ENCODE measurements at regions not wholly inside any gene's neighbourhood (a gene's known extent, or its start where the extent isn't known, plus 50 kb on each side); places are given as distances from the start of the nearest gene placed in this dataset.

- TF ChIP-seq, protein P1, sequence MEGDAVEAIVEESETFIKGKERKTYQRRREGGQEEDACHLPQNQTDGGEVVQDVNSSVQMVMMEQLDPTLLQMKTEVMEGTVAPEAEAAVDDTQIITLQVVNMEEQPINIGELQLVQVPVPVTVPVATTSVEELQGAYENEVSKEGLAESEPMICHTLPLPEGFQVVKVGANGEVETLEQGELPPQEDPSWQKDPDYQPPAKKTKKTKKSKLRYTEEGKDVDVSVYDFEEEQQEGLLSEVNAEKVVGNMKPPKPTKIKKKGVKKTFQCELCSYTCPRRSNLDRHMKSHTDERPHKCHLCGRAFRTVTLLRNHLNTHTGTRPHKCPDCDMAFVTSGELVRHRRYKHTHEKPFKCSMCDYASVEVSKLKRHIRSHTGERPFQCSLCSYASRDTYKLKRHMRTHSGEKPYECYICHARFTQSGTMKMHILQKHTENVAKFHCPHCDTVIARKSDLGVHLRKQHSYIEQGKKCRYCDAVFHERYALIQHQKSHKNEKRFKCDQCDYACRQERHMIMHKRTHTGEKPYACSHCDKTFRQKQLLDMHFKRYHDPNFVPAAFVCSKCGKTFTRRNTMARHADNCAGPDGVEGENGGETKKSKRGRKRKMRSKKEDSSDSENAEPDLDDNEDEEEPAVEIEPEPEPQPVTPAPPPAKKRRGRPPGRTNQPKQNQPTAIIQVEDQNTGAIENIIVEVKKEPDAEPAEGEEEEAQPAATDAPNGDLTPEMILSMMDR (IDR thresholded peaks at IDR 0.05), result no peak
- TF ChIP-seq POLR2A (IDR thresholded peaks at IDR 0.05), result no peak
These were observed 91.6 kb downstream of the OLFM1 start for GRCh38 chr9:135179041-135179440.
